SK-N-SH treated with all-trans-retinoic acid at 6 μM for 48 hours (cell line): ENCODE measurements at regions not wholly inside any gene's neighbourhood (a gene's known extent, or its start where the extent isn't known, plus 50 kb on each side); places are given as distances from the start of the nearest gene placed in this dataset.

Experiments
- ATAC-seq: fragments of 200-7000 bp; cut with Tn5 transposase; 3 replicates; pipeline ENCODE4 v1.9.1; 2020; ENCODE audit warnings: mild to moderate bottlenecking, moderate library complexity
- BACH2 ChIP-seq: fragments of 250-450 bp; sonication (Bioruptor Pico); IDR thresholded peaks from 2 replicates; pipeline ENCODE4 v1.9.0; 2021; ENCODE audit warnings: mild to moderate bottlenecking, borderline replicate concordance
- CSDC2 ChIP-seq: fragments of 250-450 bp; sonication (Bioruptor Pico); IDR thresholded peaks from 2 replicates; pipeline ENCODE4 v1.5.0; 2020; ENCODE audit warnings: mild to moderate bottlenecking, moderate library complexity
- CSRNP3 ChIP-seq: fragments of 250-450 bp; sonication (Bioruptor Pico); IDR thresholded peaks from 2 replicates; pipeline ENCODE4 v1.5.1; 2021; ENCODE audit warnings: mild to moderate bottlenecking, moderate library complexity
- ESRRG ChIP-seq: fragments of 250-450 bp; sonication (Bioruptor Pico); IDR thresholded peaks from 2 replicates; pipeline ENCODE4 v1.6.1; 2021; ENCODE audit warnings: mild to moderate bottlenecking
- GLIS3 ChIP-seq: fragments of 250-450 bp; sonication (Bioruptor Pico); IDR thresholded peaks from 2 replicates; pipeline ENCODE4 v1.5.0; 2020; ENCODE audit warnings: mild to moderate bottlenecking, moderate library complexity
- ISL1 ChIP-seq: fragments of 250-450 bp; sonication (Bioruptor Pico); IDR thresholded peaks from 2 replicates; pipeline ENCODE4 v2.1.2; 2022; ENCODE audit warnings: mild to moderate bottlenecking, moderate library complexity
- PATZ1 ChIP-seq: fragments of 250-450 bp; sonication (Bioruptor Pico); IDR thresholded peaks from 2 replicates; pipeline ENCODE4 v1.8.0; 2020; ENCODE audit warnings: mild to moderate bottlenecking, moderate library complexity, borderline replicate concordance
- POU6F1 ChIP-seq: fragments of 250-450 bp; sonication (Bioruptor Pico); IDR thresholded peaks from 2 replicates; pipeline ENCODE4 v1.8.0; 2021; ENCODE audit warnings: low read depth, mild to moderate bottlenecking, moderate library complexity, borderline replicate concordance
- PPARA ChIP-seq: fragments of 250-450 bp; sonication (Bioruptor Pico); IDR thresholded peaks from 2 replicates; pipeline ENCODE4 v1.5.0; 2020; ENCODE audit warnings: mild to moderate bottlenecking, borderline replicate concordance
- RARB ChIP-seq: fragments of 250-450 bp; sonication (Bioruptor Pico); IDR thresholded peaks from 2 replicates; pipeline ENCODE4 v1.8.0; 2021; ENCODE audit warnings: mild to moderate bottlenecking, moderate library complexity
- SNAI2 ChIP-seq: fragments of 250-450 bp; sonication (Bioruptor Pico); IDR thresholded peaks from 2 replicates; pipeline ENCODE4 v1.5.0; 2020; ENCODE audit warnings: mild to moderate bottlenecking, moderate library complexity
- TCF4 ChIP-seq: fragments of 250-450 bp; sonication (Bioruptor Pico); IDR thresholded peaks from 2 replicates; pipeline ENCODE4 v1.8.0; 2021; ENCODE audit warnings: mild to moderate bottlenecking, moderate library complexity, borderline replicate concordance
- TOX ChIP-seq: fragments of 250-450 bp; sonication (Bioruptor Pico); IDR thresholded peaks from 2 replicates; pipeline ENCODE4 v1.8.0; 2021; ENCODE audit warnings: mild to moderate bottlenecking, moderate library complexity, borderline replicate concordance
- TSHZ2 ChIP-seq: fragments of 250-450 bp; sonication (Bioruptor Pico); IDR thresholded peaks from 2 replicates; pipeline ENCODE4 v1.5.0; 2020; ENCODE audit warnings: mild to moderate bottlenecking, moderate library complexity
- ZFP3 ChIP-seq: fragments of 250-450 bp; sonication (Bioruptor Pico); IDR thresholded peaks from 2 replicates; pipeline ENCODE4 v1.5.0; 2020; ENCODE audit warnings: mild to moderate bottlenecking, moderate library complexity
- ZFP30 ChIP-seq: fragments of 450-650 bp; formaldehyde crosslinking; IDR thresholded peaks from 2 replicates; pipeline ENCODE4 v1.5.0; 2022; ENCODE audit warnings: mild to moderate bottlenecking, moderate library complexity
- ZNF565 ChIP-seq: fragments of 450-650 bp; formaldehyde crosslinking; conservative IDR thresholded peaks from 2 replicates; pipeline ENCODE4 v1.5.0; 2020; ENCODE audit warnings: low read depth, mild to moderate bottlenecking, moderate library complexity
- ZNF70 ChIP-seq: fragments of 450-650 bp; formaldehyde crosslinking; IDR thresholded peaks from 2 replicates; pipeline ENCODE4 v1.5.0; 2020; ENCODE audit warnings: mild to moderate bottlenecking, moderate library complexity

- no peak for ATAC-seq
- TF ChIP-seq PATZ1 (CRISPR knock-in tag) (no peak), ZNF565 (CRISPR knock-in tag) (no peak), CSDC2 (CRISPR knock-in tag) (no peak), ZFP30 (no peak), PPARA (CRISPR knock-in tag) (no peak), ESRRG (no peak), POU6F1 (CRISPR knock-in tag) (no peak), TSHZ2 (CRISPR knock-in tag) (no peak), GLIS3 (CRISPR knock-in tag) (no peak), ISL1 (CRISPR knock-in tag) (no peak)
Observed at GRCh38 chr6:76835695-76836094, 627.6 kb downstream of the HTR1B start.

- TF ChIP-seq SNAI2 (CRISPR knock-in tag) (no peak), TOX (CRISPR knock-in tag) (no peak), GLIS3 (CRISPR knock-in tag) (no peak), ISL1 (CRISPR knock-in tag) (no peak)
- ATAC-seq: no peak
Observed at GRCh38 chr6:76835293-76835692, 628.0 kb downstream of the HTR1B start.

- no peak for ATAC-seq
- TF ChIP-seq POU6F1 (CRISPR knock-in tag): no peak
- TF ChIP-seq PATZ1 (CRISPR knock-in tag): no peak
- TF ChIP-seq ZNF70 (CRISPR knock-in tag): no peak
- TF ChIP-seq BACH2 (CRISPR knock-in tag): no peak
- TF ChIP-seq CSRNP3 (CRISPR knock-in tag): no peak
- no peak for TF ChIP-seq ZNF565 (CRISPR knock-in tag)
- no peak for TF ChIP-seq PPARA (CRISPR knock-in tag)
- TF ChIP-seq GLIS3 (CRISPR knock-in tag): no peak
- no peak for TF ChIP-seq TOX (CRISPR knock-in tag)
- no peak for TF ChIP-seq ESRRG
- TF ChIP-seq TCF4 (CRISPR knock-in tag): no peak
- TF ChIP-seq ZFP30: no peak
- TF ChIP-seq TSHZ2 (CRISPR knock-in tag): no peak
- TF ChIP-seq RARB (CRISPR knock-in tag): no peak
- no peak for TF ChIP-seq ISL1 (CRISPR knock-in tag)
- TF ChIP-seq CSDC2 (CRISPR knock-in tag): no peak
- no peak for TF ChIP-seq ZFP3 (CRISPR knock-in tag)
Observed at GRCh38 chr6:76834399-76834798, 628.9 kb downstream of the HTR1B start.
